A673 (cell line): ENCODE measurements at regions not wholly inside any gene's neighbourhood (a gene's known extent, or its start where the extent isn't known, plus 50 kb on each side); places are given as distances from the start of the nearest gene placed in this dataset.

ENCODE experiments used
- CTCF ChIP-seq: fragments of 300-800, 200-600 bp; sonication (generic); conservative IDR thresholded peaks from 2 replicates; pipeline ENCODE4 v1.5.1; 2017; ENCODE audit warnings: low read depth, mild to moderate bottlenecking, antibody characterized with exemption, low read length, moderate library complexity, mixed read lengths
- EZH2 ChIP-seq: fragments of 200-600 bp; sonication (generic); IDR thresholded peaks from 2 replicates; pipeline ENCODE4 v1.6.1; 2017; ENCODE audit warnings: borderline replicate concordance, low read depth, mild to moderate bottlenecking, mixed read lengths, antibody characterized with exemption, low read length; ENCODE audit not compliant: poor library complexity, severe bottlenecking

GRCh38 chr2:111616651-111617218 is 267.3 kb downstream of the ANAPC1 start:
- TF ChIP-seq CTCF: no peak
- no peak for TF ChIP-seq EZH2
